ENCODE measurements at regions not wholly inside any gene's neighbourhood (a gene's known extent, or its start where the extent isn't known, plus 50 kb on each side); places are given as distances from the start of the nearest gene placed in this dataset.
A peak's percentile ranks its signal among the peaks of the same experiment; 100 is the strongest.
"Not testable (repeated sequence)": the region's sequence is repeated elsewhere in the genome, so short reads cannot be mapped to it uniquely, and the experiment has no call there.

DNA sequence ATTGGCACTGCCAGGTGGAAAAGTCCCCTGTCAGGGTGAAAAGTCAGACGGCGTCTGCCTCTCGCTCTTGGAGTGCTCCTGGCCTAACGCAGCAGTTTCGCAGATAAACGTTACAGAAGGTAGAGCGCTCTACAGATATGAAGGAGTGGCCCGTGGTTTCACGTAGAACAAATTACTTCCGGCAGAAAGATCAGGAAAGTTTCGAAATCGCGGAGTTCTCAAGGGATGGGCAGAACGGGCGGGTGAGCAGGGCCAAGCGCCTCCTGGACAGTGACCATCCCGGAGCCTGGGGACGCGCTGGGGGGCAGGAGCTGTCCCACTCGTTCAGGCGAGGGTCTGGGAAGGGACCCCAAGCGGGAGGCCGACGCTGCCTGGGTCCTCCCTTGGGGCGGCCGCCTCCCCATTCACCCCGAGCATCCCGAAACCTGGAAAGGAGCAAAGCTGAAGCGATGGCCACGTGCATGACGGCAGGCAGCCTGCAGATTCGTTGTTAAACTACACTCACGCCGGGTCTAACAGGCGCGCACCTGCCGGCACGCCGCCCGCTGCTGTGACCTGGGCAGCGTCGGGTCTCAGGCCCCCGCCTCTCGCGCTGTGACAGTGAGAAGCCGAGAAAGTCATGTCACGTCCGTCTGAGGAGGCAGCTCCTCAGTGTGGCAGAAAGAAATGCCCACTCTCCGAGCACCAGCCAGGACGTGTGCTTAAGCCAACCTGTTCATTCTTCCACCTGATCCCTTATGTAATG is 122.9 kb upstream of the SALL3 start:
- no peak for DNase-seq

- no peak for DNase-seq
Measured at GRCh38 chr18:78857314-78858150, 122.1 kb upstream of the SALL3 start.

DNA sequence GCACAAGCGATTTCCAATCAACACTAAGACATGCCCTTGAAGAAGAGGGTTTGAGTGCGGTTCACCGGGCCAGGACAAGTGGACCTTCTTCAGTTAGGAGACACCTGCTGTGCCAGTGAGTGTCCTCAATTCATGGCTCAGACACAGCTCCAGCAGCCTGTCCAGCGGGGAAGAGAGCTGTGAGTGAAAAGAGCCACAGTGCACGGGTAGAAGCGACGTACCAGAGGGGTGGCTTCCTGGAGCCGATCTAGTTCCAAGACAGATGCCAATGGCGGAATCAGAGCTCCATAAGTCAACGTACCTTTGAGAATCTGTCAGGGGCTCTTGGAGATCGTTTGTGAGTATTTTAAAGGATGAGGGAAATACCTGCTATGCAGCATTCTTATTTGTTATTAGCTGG is 119.9 kb upstream of the SALL3 start:
- no peak for DNase-seq

- DNase-seq, result no peak
Measured at GRCh38 chr18:78860117-78860516, 119.5 kb upstream of the SALL3 start.

DNA sequence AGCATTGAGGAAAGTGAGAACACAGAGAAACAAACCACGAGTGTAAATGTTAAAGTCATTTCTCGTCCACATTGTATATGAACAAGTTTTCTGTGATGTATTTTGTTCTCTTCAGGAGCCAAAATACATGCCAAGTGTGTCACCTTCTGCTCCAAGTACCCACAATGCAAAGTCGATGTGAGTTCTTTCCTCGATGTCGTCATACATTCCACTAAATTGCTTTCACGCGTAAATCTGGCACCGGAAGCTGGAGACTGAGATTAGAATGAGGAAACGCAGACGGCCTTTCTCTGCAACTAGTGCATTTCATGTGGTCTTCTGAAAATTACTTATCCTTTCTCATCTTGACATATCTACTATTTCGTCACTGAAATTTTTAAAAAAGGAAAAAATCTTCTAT is 118.5 kb upstream of the SALL3 start:
- DNase-seq, result no peak

GRCh38 chr18:78861706-78862105 is 117.9 kb upstream of the SALL3 start:
- DNase-seq, result no peak

- DNase-seq, result no peak
Measured at GRCh38 chr18:78862395-78862794, 117.2 kb upstream of the SALL3 start.

- no peak for DNase-seq
Measured at GRCh38 chr18:78865056-78865598, 114.5 kb upstream of the SALL3 start.

DNA sequence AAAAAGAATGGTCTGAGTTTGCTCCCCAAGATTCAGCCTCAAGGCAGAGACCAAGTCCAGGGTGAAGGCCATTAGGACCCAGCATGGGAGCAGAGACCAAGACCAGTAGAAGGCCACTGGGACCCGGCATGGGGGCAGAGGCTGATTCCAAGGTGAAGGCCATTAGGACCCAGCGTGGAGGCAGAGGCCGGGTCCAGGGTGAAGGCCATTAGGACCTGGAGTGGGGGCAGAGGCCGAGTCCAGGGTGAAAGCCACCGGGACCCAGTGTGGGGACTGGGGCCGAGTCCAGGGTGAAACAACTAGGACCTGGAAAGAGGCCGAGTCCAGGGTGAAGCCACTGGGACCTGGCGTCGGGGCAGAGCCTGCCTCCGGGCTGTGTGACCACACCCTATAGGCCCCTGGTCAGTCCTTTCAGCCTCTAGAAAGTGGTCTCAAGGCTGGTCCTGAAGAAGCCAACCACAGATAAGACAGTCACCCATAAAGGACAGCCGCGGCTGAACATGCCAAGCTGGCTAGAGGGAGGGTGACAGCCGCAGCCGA is 113.8 kb upstream of the SALL3 start:
- DNase-seq, result no peak

- DNase-seq, result no peak
Measured at GRCh38 chr18:78867131-78867530, 112.5 kb upstream of the SALL3 start.

DNA sequence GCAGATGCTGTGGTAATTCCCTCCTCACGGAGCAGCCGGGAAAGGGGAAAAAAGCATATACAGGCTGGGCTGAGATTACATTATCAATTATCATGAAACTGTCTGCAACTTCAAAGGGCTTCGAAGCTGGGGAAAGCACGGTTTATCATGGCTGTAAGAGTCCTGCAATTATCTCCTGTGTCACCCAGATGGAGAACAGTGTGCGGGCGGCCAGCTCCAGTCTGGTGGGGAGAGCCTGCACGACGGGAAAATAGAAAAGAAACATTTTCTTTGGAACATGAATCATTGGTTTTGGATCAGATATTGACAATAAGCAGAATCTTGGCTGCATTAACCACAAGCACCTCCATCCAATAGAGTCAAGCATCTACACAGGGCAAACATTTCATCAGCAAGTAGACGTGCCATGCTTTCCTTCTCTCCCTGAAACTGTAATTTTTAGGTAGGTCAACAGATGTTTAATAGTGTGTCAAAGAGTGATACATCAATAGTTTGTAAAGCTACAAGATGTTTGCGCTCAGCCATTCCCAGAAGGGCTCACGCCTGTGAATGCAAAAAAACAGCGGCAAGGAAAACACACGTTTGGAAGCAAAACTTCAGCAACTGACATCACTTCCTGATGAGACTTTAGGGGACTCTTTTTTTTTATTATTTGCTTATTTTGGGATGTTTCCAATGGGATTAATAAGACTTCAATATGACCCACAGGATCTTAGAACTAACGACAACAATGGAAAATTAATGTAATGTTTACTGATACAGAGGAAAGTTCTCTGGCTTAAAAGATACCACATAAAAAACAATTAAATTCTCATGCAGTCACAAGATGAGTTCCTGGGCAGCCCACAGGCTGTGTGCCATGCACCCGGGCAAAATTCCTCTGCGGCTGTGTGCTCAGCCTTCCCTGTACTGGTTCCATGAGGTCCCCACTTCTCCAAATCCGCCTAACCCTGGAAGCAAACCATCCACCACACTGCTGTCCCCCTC is 111.0 kb upstream of the SALL3 start:
- DNase-seq, result no peak

GRCh38 chr18:78871618-78872017 is 108.0 kb upstream of the SALL3 start:
- no peak for DNase-seq

GRCh38 chr18:78873926-78874500 is 105.6 kb upstream of the SALL3 start:
- no peak for DNase-seq

DNA sequence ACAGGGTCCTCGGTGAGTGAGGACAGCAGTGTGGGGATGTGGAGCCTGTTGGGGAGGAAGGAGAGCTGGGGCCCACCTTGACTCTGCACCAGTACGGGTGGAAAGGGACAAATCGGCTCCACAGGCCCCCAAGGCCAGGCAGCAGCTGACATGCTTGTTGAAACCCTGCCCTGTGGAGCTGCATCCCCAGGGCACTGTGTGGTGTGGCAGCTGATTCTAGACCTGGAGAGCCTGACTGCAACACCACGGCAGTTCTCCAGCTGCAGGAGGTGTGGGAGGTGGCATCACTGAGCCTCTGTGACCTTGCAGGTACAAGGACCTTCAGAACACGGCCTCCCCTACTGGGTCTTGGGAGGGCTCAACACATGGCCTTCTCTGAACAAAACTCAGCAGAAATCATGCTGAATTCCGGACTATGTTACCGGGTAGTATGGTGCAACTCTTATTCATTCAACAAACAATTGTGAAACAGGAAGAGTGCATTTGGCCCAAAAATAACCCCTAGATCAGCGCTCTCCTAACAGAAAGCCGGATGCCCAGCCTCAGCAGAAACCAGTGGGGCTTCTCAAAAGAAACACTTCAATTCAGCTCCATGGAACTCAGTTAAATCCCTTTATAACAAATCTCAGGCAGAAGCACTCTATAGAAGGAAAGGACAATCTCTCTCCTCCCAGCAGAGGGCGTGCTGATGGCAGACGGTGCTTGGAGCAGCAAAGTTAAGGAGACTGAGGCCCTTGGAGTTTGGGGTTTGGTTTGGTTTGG is 104.4 kb upstream of the SALL3 start:
- peak; percentile 36 for DNase-seq

GRCh38 chr18:78875778-78876650 is 103.6 kb upstream of the SALL3 start:
- DNase-seq, result no peak

- DNase-seq, result no peak
Measured at GRCh38 chr18:78876868-78877267, 102.8 kb upstream of the SALL3 start.

- DNase-seq, result no peak
Measured at GRCh38 chr18:78878335-78878734, 101.3 kb upstream of the SALL3 start.

DNA sequence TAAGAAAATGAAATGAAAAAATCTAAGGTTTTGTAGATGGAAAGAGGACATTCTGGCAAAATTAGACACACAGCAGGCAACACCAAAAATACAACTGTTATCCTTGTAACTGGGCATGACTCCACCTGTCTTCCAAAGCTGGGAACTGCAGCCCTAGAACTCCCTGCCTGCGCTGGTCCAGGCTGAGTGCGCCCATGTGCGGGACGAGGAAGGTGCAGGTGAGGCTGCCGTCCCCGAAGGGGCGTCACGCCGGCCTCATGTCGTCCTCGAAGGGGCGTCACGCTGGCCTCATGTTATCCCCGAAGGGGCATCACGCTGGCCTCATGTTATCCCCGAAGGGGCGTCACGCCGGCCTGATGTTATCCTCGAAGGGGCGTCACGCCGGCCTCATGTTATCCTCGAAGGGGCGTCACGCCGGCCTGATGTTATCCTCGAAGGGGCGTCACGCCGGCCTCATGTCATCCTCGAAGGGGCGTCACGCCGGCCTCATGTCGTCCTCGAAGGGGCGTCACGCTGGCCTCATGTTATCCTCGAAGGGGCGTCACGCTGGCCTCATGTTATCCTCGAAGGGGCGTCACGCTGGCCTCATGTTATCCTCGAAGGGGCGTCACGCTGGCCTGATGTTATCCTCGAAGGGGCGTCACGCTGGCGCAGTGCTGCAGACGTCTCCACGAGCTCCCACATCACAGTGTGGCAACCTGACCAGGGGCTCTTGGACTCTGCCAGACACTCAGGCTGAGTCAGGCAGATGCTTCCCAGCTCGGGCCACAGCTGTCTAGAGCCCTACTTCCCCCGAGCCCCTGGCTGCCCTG is 100.3 kb upstream of the SALL3 start:
- not testable (repeated sequence) for DNase-seq

DNA sequence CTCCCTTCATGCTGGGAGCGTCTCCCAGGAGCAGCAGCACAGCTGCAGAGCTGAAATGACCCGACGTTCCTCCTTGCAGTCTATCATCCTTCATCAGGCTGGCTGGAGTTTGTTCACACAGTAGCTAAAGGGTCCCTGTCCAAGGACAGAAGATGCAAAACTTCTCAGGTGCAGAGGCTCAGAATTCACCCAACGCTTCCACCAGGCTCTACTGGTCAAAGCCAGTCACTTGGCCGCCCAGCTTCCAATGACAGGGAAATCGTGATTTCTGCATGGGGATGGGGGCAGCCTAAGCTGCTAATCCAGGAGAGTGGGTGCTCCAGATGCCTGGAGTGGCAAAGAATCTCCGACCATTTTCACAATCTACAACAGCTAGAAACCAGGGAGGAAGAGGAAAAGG is 97.0 kb upstream of the SALL3 start:
- no peak for DNase-seq
